Smooth muscle cell (in vitro differentiated cells): ENCODE measurements at regions not wholly inside any gene's neighbourhood (a gene's known extent, or its start where the extent isn't known, plus 50 kb on each side); places are given as distances from the start of the nearest gene placed in this dataset.

Source experiments
- DNase-seq: peaks from one replicate; lab custom pipeline; 2025; ENCODE audit not compliant: unreplicated experiment; lab: John Stamatoyannopoulos, UW
- H2AFZ ChIP-seq: fragments of 200-600 bp; sonication (generic); 2 replicates; pipeline ENCODE4 v1.6.0; 2016; ENCODE audit warnings: antibody characterized with exemption, low read depth, mild to moderate bottlenecking
- H3F3A ChIP-seq: fragments of 200-600 bp; sonication (generic); 2 replicates; pipeline ENCODE4 v1.6.0; 2017; ENCODE audit warnings: antibody characterized with exemption, low read depth
- H3K27ac ChIP-seq: fragments of 200-600 bp; sonication (generic); 2 replicates; pipeline ENCODE4 v1.5.1; 2016; ENCODE audit warnings: low read depth, mild to moderate bottlenecking
- H3K27me3 ChIP-seq: fragments of 200-600 bp; sonication (generic); 2 replicates; pipeline ENCODE4 v1.6.1; 2016; ENCODE audit warnings: low read depth, mild to moderate bottlenecking
- H3K36me3 ChIP-seq: fragments of 200-600 bp; sonication (generic); 2 replicates; pipeline ENCODE4 v1.5.1; 2016; ENCODE audit warnings: low read depth
- H3K4me1 ChIP-seq: fragments of 200-600 bp; sonication (generic); 2 replicates; pipeline ENCODE4 v1.5.1; 2016; ENCODE audit warnings: low read depth
- H3K4me2 ChIP-seq: fragments of 200-600 bp; sonication (generic); 2 replicates; pipeline ENCODE4 v1.6.0; 2016; ENCODE audit warnings: mild to moderate bottlenecking
- H3K4me3 ChIP-seq: fragments of 200-600 bp; sonication (generic); 2 replicates; pipeline ENCODE4 v1.5.1; 2016; ENCODE audit warnings: mild to moderate bottlenecking
- H3K79me2 ChIP-seq: fragments of 200-600 bp; sonication (generic); 2 replicates; pipeline ENCODE4 v1.6.0; 2016; ENCODE audit warnings: low read depth, mild to moderate bottlenecking
- H3K9ac ChIP-seq: fragments of 200-600 bp; sonication (generic); 2 replicates; pipeline ENCODE4 v1.6.0; 2016; ENCODE audit warnings: low read depth
- H3K9me3 ChIP-seq: fragments of 200-600 bp; sonication (generic); replicated peaks from 2 replicates; pipeline ENCODE4 v1.5.1; 2016; ENCODE audit warnings: low read depth
- H4K20me1 ChIP-seq: fragments of 200-600 bp; sonication (generic); 2 replicates; pipeline ENCODE4 v1.6.0; 2016; ENCODE audit warnings: low read depth
- CTCF ChIP-seq: fragments of 200-600 bp; sonication (generic); IDR thresholded peaks from 2 replicates; pipeline ENCODE4 v1.5.1; 2017; ENCODE audit warnings: borderline replicate concordance, mild to moderate bottlenecking, antibody characterized with exemption; ENCODE audit not compliant: insufficient read depth, poor library complexity, severe bottlenecking
- WGBS: methylation state at CpG from one replicate; pipeline ENCODE4 v1.1.7; 2016; ENCODE audit warnings: low lambda C conversion rate; 5-methylcytosine and 5-hydroxymethylcytosine counted together

GRCh38 chr5:26579712-26580111 lies 458.7 kb downstream of the CDH9 start:
- Histone ChIP-seq H3K36me3 (no peaks in the 10 kb centered on the region), H3K27ac (no peak overlapping the region), H3K4me2 (no peak overlapping the region), H3K4me1 (no peaks in the 10 kb centered on the region), H3K9ac (no peak overlapping the region), H3K9me3 (no peaks in the 10 kb centered on the region), H3K79me2 (no peaks in the 10 kb centered on the region), H4K20me1 (no peaks in the 10 kb centered on the region), H2AFZ (no peak overlapping the region), H3K4me3 (no peak overlapping the region), H3K27me3 (no peaks in the 10 kb centered on the region), H3F3A (no peaks in the 10 kb centered on the region)
- WGBS = 90% methylated on average over 2 of the region's 2 CpGs
- TF ChIP-seq CTCF = no peak
- DNase-seq = no peak

GRCh38 chr5:26578002-26578401 lies 460.4 kb downstream of the CDH9 start:
- Histone ChIP-seq H4K20me1 (no peaks in the 10 kb centered on the region), H3K36me3 (no peaks in the 10 kb centered on the region), H3K27ac (no peak overlapping the region), H3K4me1 (no peaks in the 10 kb centered on the region), H3K9ac (no peak overlapping the region), H3K27me3 (no peaks in the 10 kb centered on the region), H3F3A (no peaks in the 10 kb centered on the region), H2AFZ (no peak overlapping the region), H3K9me3 (no peaks in the 10 kb centered on the region), H3K79me2 (no peaks in the 10 kb centered on the region), H3K4me2 (no peak overlapping the region), H3K4me3 (no peak overlapping the region)
- TF ChIP-seq CTCF = no peak
- 48% methylated on average over 2 of the region's 2 CpGs for WGBS
- no peak for DNase-seq

GRCh38 chr5:26572480-26572879 lies 465.9 kb downstream of the CDH9 start:
- Histone ChIP-seq H3K27ac (no peak overlapping the region), H3K4me2 (no peak overlapping the region), H3K36me3 (no peaks in the 10 kb centered on the region), H3K4me1 (no peaks in the 10 kb centered on the region), H2AFZ (no peak overlapping the region), H3F3A (no peaks in the 10 kb centered on the region), H3K4me3 (no peak overlapping the region), H3K27me3 (no peaks in the 10 kb centered on the region), H3K79me2 (no peaks in the 10 kb centered on the region), H3K9ac (no peak overlapping the region), H3K9me3 (no peaks in the 10 kb centered on the region), H4K20me1 (no peaks in the 10 kb centered on the region)
- WGBS = 23% methylated on average over 1 of the region's 1 CpG
- no peak for DNase-seq
- TF ChIP-seq CTCF = no peak

GRCh38 chr5:26569929-26570258 lies 468.5 kb downstream of the CDH9 start:
- no peak for TF ChIP-seq CTCF
- Histone ChIP-seq H3K4me3 (no peak overlapping the region), H3K79me2 (no peaks in the 10 kb centered on the region), H3K4me1 (no peaks in the 10 kb centered on the region), H3K9ac (no peak overlapping the region), H4K20me1 (no peaks in the 10 kb centered on the region), H3K9me3 (no peaks in the 10 kb centered on the region), H3K27me3 (no peaks in the 10 kb centered on the region), H3F3A (no peaks in the 10 kb centered on the region), H3K36me3 (no peaks in the 10 kb centered on the region), H3K4me2 (no peak overlapping the region), H3K27ac (no peak overlapping the region), H2AFZ (no peak overlapping the region)
- WGBS = 87% methylated on average over 14 of the region's 14 CpGs
- no peak for DNase-seq
